ENCODE measurements at regions not wholly inside any gene's neighbourhood (a gene's known extent, or its start where the extent isn't known, plus 50 kb on each side); places are given as distances from the start of the nearest gene placed in this dataset.

GRCh38 chr10:31612082-31612481 lies 293.1 kb downstream of the ZEB1 start:
- Histone ChIP-seq H3K4me3 (no peak overlapping the region), H3K36me3 (no peaks in the 10 kb centered on the region), H3K27ac (no peak overlapping the region), H3K4me1 (peaks cover 0 to 2% (median 0%) of the 10 kb centered on the region in 3 donors), H3K9me3 (no peaks in the 10 kb centered on the region), H3K27me3 (no peaks in the 10 kb centered on the region)
- 59 to 100% methylated on average over 1 to 3 of the region's 4 CpGs for WGBS, 2 donors (ENCODE audit: low coverage in 1 of 2)
- no peak for ATAC-seq
- TF ChIP-seq POLR2A (IDR thresholded peaks at IDR 0.05) (no peak), EP300 (IDR thresholded peaks at IDR 0.05) (no peak), POLR2AphosphoS5 (IDR thresholded peaks at IDR 0.05) (no peak), CTCF (IDR thresholded peaks at IDR 0.05) (no peak)

GRCh38 chr10:31611161-31611560 lies 292.1 kb downstream of the ZEB1 start:
- Histone ChIP-seq H3K27ac (no peak overlapping the region), H3K4me1 (peaks cover 0 to 12% (median 0%) of the 10 kb centered on the region in 3 donors), H3K36me3 (no peaks in the 10 kb centered on the region), H3K4me3 (no peak overlapping the region), H3K9me3 (no peaks in the 10 kb centered on the region), H3K27me3 (no peaks in the 10 kb centered on the region)
- 87 to 95% methylated on average over 6 to 7 of the region's 7 CpGs for WGBS, 2 donors (ENCODE audit: low coverage in 1 of 2)
- no peak for ATAC-seq
- TF ChIP-seq POLR2AphosphoS5 (IDR thresholded peaks at IDR 0.05) (no peak), POLR2A (IDR thresholded peaks at IDR 0.05) (no peak), CTCF (IDR thresholded peaks at IDR 0.05) (no peak), EP300 (IDR thresholded peaks at IDR 0.05) (no peak)

GRCh38 chr10:31607481-31607880 lies 288.5 kb downstream of the ZEB1 start:
- H3K27ac ChIP-seq: no peak overlapping the region
- H3K9me3 ChIP-seq: no peaks in the 10 kb centered on the region
- peaks cover 0 to 42% (median 5%) of the 10 kb centered on the region in 3 donors for H3K4me1 ChIP-seq
- TF ChIP-seq POLR2AphosphoS5 (IDR thresholded peaks at IDR 0.05) (no peak), EP300 (IDR thresholded peaks at IDR 0.05) (no peak), CTCF (IDR thresholded peaks at IDR 0.05) (no peak)
- no peaks in the 10 kb centered on the region for H3K27me3 ChIP-seq
- H3K36me3 ChIP-seq: no peaks in the 10 kb centered on the region
- ATAC-seq: no peak
- H3K4me3 ChIP-seq: no peak overlapping the region
- WGBS, 2 donors (ENCODE audit: low coverage in 1 of 2): 71 to 92% methylated on average over 2 to 3 of the region's 3 CpGs

- TF ChIP-seq POLR2AphosphoS5 (IDR thresholded peaks at IDR 0.05) (no peak), EP300 (IDR thresholded peaks at IDR 0.05) (no peak), CTCF (IDR thresholded peaks at IDR 0.05) (no peak), POLR2A (IDR thresholded peaks at IDR 0.05) (no peak)
- Histone ChIP-seq H3K27me3 (no peaks in the 10 kb centered on the region), H3K36me3 (no peaks in the 10 kb centered on the region), H3K27ac (no peak overlapping the region), H3K4me1 (peaks cover 0 to 48% (median 5%) of the 10 kb centered on the region in 3 donors), H3K9me3 (no peaks in the 10 kb centered on the region), H3K4me3 (no peak overlapping the region)
- ATAC-seq: no peak
Observed at GRCh38 chr10:31606841-31607240, 287.8 kb downstream of the ZEB1 start.

- ATAC-seq: no peak
- Histone ChIP-seq H3K4me3 (no peak overlapping the region), H3K36me3 (no peaks in the 10 kb centered on the region), H3K9me3 (no peaks in the 10 kb centered on the region), H3K27ac (peak overlapping the region in 1 of 4 donors; percentile 28), H3K27me3 (no peaks in the 10 kb centered on the region), H3K4me1 (peaks cover 0 to 48% (median 5%) of the 10 kb centered on the region in 3 donors)
- TF ChIP-seq EP300 (IDR thresholded peaks at IDR 0.05): no peak
- peak; percentile 60 for TF ChIP-seq POLR2AphosphoS5 (IDR thresholded peaks at IDR 0.05)
- WGBS, 2 donors (ENCODE audit: low coverage in 1 of 2): 46 to 80% methylated on average over 1 to 2 of the region's 2 CpGs
Observed at GRCh38 chr10:31605861-31606525, 287.0 kb downstream of the ZEB1 start.

All from gastroesophageal sphincter (tissue), 4 donors.